SKM-1 (cell line): ENCODE measurements at regions not wholly inside any gene's neighbourhood (a gene's known extent, or its start where the extent isn't known, plus 50 kb on each side); places are given as distances from the start of the nearest gene placed in this dataset.

Experiments used
- DNase-seq: peaks from one replicate; lab custom pipeline; 2025; ENCODE audit not compliant: unreplicated experiment; lab: John Stamatoyannopoulos, UW

- no peak for DNase-seq
These were observed 2119.8 kb upstream of the CELF4 start for GRCh38 chr18:39685303-39685902.

- no peak for DNase-seq
These were observed 2115.5 kb upstream of the CELF4 start for GRCh38 chr18:39681061-39681460.

GRCh38 chr18:39675906-39676305 is 2110.3 kb upstream of the CELF4 start:
- DNase-seq: peak; percentile 60

GRCh38 chr18:39675368-39675767 is 2109.8 kb upstream of the CELF4 start:
- DNase-seq: no peak

- DNase-seq: no peak
These were observed 2106.6 kb upstream of the CELF4 start for GRCh38 chr18:39672171-39672570.

- DNase-seq: no peak
These were observed 2102.3 kb upstream of the CELF4 start for GRCh38 chr18:39667905-39668304.

- no peak for DNase-seq
These were observed 2100.9 kb upstream of the CELF4 start for GRCh38 chr18:39666541-39666940.

GRCh38 chr18:39661856-39662366 is 2096.3 kb upstream of the CELF4 start:
- DNase-seq: no peak

GRCh38 chr18:39660141-39660540 is 2094.5 kb upstream of the CELF4 start:
- DNase-seq: no peak

- DNase-seq: no peak
These were observed 2089.7 kb upstream of the CELF4 start for GRCh38 chr18:39655341-39655740.

- no peak for DNase-seq
These were observed 2087.6 kb upstream of the CELF4 start for GRCh38 chr18:39653221-39653620.

- no peak for DNase-seq
These were observed 2083.0 kb upstream of the CELF4 start for GRCh38 chr18:39648616-39649015.

GRCh38 chr18:39647627-39648534 is 2082.3 kb upstream of the CELF4 start:
- DNase-seq: no peak

GRCh38 chr18:39638224-39638623 is 2072.6 kb upstream of the CELF4 start:
- DNase-seq: no peak

GRCh38 chr18:39636931-39637330 is 2071.3 kb upstream of the CELF4 start:
- DNase-seq: no peak

- DNase-seq: no peak
These were observed 2070.4 kb upstream of the CELF4 start for GRCh38 chr18:39635966-39636365.

GRCh38 chr18:39635192-39635591 is 2069.6 kb upstream of the CELF4 start:
- DNase-seq: no peak

GRCh38 chr18:39627936-39628335 is 2062.3 kb upstream of the CELF4 start:
- no peak for DNase-seq

- DNase-seq: no peak
These were observed 2059.4 kb upstream of the CELF4 start for GRCh38 chr18:39624961-39625360.

GRCh38 chr18:39622431-39622830 is 2056.8 kb upstream of the CELF4 start:
- DNase-seq: no peak

GRCh38 chr18:39620551-39621168 is 2055.1 kb upstream of the CELF4 start:
- no peak for DNase-seq
